ENCODE measurements at regions not wholly inside any gene's neighbourhood (a gene's known extent, or its start where the extent isn't known, plus 50 kb on each side); places are given as distances from the start of the nearest gene placed in this dataset.

GRCh38 chr12:75783093-75783877, 248.3 kb downstream of the PHLDA1 start:
- no peak for DNase-seq

GRCh38 chr12:75782069-75782581, 249.5 kb downstream of the PHLDA1 start:
- DNase-seq, result no peak

DNA sequence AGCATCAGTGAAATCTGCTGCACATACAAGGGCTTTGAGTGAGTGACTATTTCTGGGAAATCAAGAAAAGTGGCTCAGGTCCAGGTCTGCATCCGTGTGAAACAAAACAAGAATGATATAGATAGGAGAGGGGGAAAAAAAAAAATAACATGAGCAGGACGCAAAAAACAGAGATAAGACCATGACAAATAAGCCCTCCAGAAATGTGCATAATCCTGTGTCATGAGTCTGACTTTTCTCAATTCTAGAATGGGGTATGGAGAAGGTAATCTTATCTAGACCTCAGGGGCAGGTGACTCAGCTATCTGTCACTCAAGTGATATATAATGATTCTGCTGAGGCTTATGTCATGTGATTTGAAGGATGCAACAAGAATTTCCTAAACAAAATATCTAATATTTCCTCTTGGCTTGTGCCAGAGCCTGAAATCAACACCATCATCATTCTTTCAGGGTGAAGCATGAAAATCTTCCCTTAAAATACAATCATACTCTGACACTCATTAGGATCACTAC, 250.0 kb downstream of the PHLDA1 start:
- no peak for DNase-seq

GRCh38 chr12:75779891-75780496, 251.6 kb downstream of the PHLDA1 start:
- no peak for DNase-seq

DNA sequence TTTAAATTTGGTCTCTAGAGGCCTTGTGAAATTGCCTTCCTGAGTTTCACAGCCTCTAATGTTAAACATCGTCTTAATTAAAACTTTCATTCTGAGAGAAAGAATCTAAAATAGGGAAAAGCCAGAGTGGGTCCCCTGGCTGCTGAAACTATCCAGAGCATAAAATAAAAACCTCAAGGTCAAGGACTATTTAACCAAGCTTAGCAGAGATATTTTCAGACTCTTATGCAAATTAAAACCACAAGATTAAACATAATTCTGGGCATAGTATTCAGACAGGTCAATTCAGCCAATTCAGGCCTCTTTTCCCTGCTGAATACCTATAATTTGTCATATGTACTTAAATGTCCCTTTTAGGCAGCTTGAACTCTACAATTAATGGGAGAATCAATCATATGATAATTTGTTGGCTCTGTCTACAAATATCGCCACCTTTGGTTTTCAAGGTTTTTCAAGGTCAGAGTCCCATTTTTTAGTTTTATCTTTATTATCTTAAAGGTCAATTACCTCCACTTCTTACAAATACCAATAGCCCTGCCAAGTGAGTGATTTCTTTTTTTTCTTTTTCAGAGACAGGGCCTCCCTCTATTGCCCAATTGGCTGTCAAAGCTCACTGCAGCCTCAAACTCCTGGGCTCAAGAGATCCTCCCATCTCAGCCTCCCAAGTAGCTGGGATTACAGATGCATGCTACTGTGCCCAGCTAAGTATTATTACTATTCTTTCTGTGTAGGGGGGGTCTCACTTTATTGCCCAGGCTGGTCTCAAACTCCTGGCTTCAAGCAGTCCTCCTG, 257.1 kb downstream of the PHLDA1 start:
- DNase-seq, result no peak

GRCh38 chr12:75773377-75773776, 258.2 kb downstream of the PHLDA1 start:
- DNase-seq, result no peak

- no peak for DNase-seq
Measured at GRCh38 chr12:75771023-75771422, 259.6 kb upstream of the KRR1 start.

GRCh38 chr12:75767957-75768356, 256.5 kb upstream of the KRR1 start:
- DNase-seq, result no peak

GRCh38 chr12:75766263-75767160, 255.1 kb upstream of the KRR1 start:
- DNase-seq, result no peak

DNA sequence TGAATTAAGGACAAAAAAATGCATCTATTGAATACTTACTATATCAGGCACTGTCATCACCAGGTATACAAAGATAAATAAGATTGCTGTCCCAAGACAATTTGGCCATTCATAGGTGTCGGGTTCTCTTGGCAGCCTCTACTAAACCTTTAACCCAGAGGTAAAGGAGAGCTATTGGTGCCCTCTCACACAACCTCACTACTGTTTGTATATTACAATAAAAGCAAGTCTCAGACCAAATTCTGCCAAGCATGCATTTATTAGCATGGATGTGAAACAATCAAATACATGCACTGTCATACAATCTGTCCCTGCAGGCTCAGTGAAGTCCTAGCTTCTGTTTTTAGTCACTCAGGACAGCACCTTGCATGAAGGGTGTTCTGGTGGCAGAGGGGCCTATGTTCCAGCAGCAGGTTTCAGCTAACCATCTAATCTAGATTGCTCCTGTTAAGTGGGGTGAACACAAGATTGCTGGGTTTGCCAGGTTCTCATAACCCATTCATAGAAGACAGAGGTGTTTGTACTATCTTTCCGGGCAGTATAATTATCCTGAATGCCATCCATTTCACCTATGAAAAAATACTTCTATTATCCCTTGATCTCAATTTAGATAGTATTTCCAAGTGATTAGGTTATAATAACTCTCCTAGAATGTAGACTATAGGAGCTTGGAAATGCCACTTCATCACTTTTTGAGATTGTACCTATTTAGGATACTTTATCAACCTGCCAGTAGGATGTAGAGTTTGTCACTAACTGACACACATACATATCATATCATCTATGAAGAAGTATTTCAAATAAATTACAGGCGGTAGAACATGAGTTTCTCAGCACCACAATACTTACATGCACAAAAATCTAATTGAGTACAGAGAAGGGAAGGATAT, 254.0 kb upstream of the KRR1 start:
- DNase-seq, result no peak

DNA sequence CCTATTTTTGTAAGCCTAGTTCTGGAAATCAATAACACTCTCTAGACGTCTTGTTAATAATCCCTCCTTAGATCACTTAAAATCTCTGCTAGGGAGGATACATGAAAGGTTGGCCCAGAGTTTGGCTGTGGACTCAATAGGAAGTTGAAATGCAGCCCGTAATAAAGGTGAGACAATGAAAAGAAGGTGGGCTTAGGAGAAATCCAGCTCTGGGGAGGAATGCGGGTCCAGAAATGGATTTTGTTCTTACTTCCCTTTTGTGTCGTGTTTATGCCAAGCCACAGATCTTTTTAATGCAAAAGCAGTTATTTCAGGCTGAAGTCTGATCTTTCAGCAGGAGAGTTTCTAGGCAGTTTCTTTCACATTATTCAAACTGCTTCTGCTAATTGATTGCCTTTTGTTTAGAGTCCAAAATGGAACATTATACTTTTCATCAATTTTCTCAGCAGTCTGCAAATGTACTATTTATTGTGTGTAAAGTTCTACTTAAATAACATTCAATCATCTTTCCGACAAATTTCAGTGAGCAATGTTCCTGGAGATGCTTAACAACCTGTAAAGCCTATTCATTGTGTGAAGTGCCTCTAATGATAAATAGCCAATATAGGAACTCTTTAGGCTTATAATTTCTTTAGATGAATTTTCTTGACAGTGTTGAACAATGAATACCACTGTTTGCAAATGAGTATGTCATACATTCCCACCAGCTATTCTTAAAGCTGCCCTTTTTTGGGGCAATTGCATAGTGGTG, 252.9 kb upstream of the KRR1 start:
- DNase-seq, result no peak

DNA sequence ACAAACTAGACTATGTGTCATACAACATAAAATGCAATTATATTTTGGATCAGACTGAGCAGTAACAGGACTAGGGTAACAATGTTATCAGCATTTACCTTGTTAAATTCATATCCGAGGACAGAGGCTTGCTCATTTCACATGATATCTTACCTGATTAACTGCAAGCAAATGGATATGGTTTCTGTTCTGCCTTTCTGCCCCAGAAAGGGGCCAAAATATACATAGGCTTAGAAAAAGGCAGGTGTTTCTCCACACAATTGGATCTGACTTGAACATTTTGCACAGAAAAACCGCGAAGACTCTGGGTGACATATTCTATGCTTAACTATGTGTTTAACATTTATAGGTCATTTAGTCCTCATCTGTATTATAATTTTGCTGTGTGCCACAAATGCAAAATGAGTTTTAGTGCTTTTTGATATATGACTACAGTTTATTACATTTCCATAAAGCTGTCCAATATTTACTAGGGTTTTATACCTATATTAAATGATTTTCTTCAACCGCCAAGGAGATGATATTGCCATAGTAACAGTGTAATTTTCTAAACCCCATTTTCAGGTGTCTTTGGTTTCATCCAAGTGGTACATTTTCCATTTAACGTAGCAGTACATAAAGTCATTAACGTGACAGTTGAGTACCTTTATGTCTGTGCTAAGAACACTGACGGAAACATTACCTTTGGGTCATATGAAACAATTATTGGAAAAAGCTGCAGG, 249.3 kb upstream of the KRR1 start:
- no peak for DNase-seq

GRCh38 chr12:75759842-75760572, 248.6 kb upstream of the KRR1 start:
- DNase-seq, result no peak

- DNase-seq, result no peak
Measured at GRCh38 chr12:75759196-75759595, 247.8 kb upstream of the KRR1 start.

DNA sequence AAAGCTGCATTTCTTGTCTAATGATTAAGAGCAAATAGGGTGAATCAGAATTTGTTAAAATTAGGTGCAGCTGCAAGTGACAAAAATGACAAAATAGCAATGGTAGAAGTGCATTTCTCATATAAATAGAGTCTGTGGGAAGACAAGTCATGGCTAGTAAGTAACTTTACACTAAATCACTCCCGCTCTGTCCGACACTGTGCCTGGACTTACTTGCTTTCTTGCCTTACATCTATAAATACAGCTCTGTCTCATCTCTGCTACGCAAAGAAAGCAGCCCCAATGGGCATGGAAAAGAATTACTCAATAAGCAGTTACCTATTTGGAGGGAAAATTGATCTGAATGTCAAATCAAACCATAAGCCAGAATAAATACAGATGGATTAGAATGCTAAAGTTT, 245.4 kb upstream of the KRR1 start:
- no peak for DNase-seq

- no peak for DNase-seq
Measured at GRCh38 chr12:75756111-75756510, 244.7 kb upstream of the KRR1 start.

GRCh38 chr12:75754698-75755097, 243.3 kb upstream of the KRR1 start:
- no peak for DNase-seq

DNA sequence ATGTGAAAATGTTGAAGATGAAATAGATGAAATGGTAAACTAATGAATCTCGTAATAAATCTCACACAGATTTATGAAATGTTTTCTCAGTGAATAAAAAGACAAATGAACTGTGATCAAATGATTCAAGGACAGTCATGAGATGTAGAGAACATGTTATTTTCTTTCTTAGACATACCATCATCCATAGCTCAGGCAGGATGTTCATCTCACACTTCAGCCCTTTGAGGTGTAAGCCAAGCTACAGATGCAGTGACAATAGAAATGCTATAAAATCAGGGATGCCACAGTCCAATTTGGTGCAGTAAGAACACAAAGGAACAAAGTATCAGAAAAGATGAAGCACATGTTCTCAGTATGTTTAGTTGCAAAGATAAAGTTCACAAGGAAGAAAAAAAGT, 242.7 kb upstream of the KRR1 start:
- DNase-seq, result no peak

Measured in NK-92 treated with Interleukin-12 subunit alpha and Interleukin-12 subunit beta, amount 100 ng/mL, for 24 hours (cell line).